PC-9 (cell line): ENCODE measurements at regions not wholly inside any gene's neighbourhood (a gene's known extent, or its start where the extent isn't known, plus 50 kb on each side); places are given as distances from the start of the nearest gene placed in this dataset.

Source experiments
- CTCF ChIP-seq: fragments of 200-600 bp; sonication (generic); conservative IDR thresholded peaks from 2 replicates; pipeline ENCODE4 v1.6.1; 2017; ENCODE audit warnings: mixed run types, antibody characterized with exemption, mild to moderate bottlenecking, moderate library complexity
- EZH2 ChIP-seq: fragments of 200-600 bp; sonication (generic); IDR thresholded peaks from 2 replicates; pipeline ENCODE4 v1.8.0; 2017; ENCODE audit warnings: antibody characterized with exemption, low read depth

DNA sequence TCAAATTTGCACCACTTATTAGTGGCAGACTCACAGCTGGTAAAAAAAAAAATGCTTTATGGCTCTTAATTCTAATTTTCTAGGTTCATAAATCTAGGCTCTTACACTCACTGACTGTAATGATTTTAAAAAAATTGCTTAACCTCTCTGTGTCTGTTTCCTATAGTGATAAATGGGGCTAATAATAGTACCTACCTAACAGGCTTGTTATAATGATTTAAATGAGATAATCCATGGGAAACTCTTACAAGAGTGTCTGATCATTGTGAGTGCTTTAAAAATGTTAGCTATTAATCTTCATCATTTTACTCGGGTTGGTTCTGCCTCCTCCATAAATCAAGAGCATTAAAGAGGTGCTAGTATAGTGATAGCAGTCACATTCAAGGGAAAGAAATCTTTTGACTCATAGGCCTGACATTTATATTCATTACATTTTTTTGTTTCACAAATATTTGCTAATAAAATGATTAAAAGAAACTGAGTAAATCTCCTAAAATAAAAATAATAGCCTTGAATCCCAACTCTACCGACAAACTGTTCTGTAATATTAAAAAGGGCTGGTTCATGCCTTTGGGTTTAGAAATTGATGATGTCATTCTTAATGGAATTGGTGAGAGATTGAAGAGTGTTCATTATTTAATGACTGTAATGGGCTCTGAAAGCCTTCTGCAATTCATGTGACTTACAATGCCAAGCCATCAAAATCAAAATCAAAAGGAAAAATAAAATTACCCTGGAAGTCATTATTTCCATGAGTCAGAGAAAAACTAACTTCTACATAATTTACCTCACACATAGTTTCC is 93.9 kb upstream of the PALMD start:
- TF ChIP-seq CTCF (no peak), EZH2 (no peak)
